Endothelial cell of umbilical vein (primary cell): ENCODE measurements at regions not wholly inside any gene's neighbourhood (a gene's known extent, or its start where the extent isn't known, plus 50 kb on each side); places are given as distances from the start of the nearest gene placed in this dataset.

Source experiments
- EZH2 ChIP-seq: IDR thresholded peaks from 2 replicates; pipeline ENCODE4 v1.6.1; 2012; ENCODE audit warnings: borderline replicate concordance, low read depth, mild to moderate bottlenecking, moderate library complexity, low read length, inconsistent platforms; ENCODE audit not compliant: severe bottlenecking
- JUN ChIP-seq: IDR thresholded peaks from 2 replicates; pipeline ENCODE4 v1.6.1; 2011; ENCODE audit warnings: borderline replicate concordance, low read depth; ENCODE audit not compliant: insufficient read length, insufficient read depth
- POLR2A ChIP-seq: IDR thresholded peaks from 2 replicates; pipeline ENCODE4 v1.6.1; 2012; ENCODE audit warnings: low read depth, mild to moderate bottlenecking, control low read depth, low read length
- POLR2AphosphoS5 ChIP-seq: IDR thresholded peaks from 2 replicates; pipeline ENCODE4 v1.6.1; 2012; ENCODE audit warnings: low read depth, mild to moderate bottlenecking, control low read depth, low read length, moderate library complexity; ENCODE audit not compliant: insufficient read depth
- TF ChIP-seq, protein P1 (sequence below), 2 donors: IDR thresholded peaks; 1 replicate in 1 of 2; 2 replicates in 1 of 2; pipeline ENCODE4 v1.5.1; 2011; ENCODE audit warnings: low read length in 2 of 2, mild to moderate bottlenecking in 2 of 2, moderate library complexity in 2 of 2, control low read depth in 1 of 2, inconsistent platforms in 1 of 2, low read depth in 1 of 2; ENCODE audit not compliant: insufficient read depth in 1 of 2; ENCODE audit errors: extremely low read depth in 1 of 2

DNA sequence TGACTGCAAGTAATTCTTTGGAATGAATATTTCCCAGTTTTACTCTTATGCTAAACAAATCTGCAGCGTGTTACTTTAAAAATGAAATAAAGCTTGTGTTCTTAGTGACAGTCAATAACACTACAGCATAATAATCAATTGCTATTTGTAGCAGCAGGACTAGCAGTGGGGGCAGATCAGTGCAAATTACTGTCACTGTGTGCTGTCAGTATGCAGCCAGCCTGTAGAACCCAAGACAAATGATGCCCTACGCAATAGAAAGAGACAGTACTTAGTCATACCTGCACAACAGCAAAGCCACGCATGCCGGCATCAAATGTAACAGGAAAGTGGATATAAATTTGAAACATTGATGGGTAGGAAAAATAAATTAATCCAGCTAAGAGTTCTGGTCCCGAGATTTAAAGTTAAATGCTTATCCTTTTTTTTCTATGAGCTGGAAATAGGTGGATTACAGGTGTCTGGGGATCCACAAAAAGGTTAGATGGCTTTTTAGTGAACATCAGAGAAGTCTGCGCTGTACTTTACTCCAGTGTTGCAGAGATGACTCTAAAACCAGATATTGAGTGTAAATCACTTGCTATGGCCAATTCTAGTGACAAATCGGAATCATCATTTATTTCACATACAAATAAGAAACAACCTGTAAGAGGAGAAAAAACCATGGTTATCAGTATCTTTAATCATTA is 812.4 kb upstream of the ZEB2 start:
- TF ChIP-seq EZH2, result no peak
- TF ChIP-seq POLR2AphosphoS5, result no peak
- no peak for TF ChIP-seq JUN
- no peak for TF ChIP-seq POLR2A
- TF ChIP-seq, protein P1, sequence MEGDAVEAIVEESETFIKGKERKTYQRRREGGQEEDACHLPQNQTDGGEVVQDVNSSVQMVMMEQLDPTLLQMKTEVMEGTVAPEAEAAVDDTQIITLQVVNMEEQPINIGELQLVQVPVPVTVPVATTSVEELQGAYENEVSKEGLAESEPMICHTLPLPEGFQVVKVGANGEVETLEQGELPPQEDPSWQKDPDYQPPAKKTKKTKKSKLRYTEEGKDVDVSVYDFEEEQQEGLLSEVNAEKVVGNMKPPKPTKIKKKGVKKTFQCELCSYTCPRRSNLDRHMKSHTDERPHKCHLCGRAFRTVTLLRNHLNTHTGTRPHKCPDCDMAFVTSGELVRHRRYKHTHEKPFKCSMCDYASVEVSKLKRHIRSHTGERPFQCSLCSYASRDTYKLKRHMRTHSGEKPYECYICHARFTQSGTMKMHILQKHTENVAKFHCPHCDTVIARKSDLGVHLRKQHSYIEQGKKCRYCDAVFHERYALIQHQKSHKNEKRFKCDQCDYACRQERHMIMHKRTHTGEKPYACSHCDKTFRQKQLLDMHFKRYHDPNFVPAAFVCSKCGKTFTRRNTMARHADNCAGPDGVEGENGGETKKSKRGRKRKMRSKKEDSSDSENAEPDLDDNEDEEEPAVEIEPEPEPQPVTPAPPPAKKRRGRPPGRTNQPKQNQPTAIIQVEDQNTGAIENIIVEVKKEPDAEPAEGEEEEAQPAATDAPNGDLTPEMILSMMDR (IDR thresholded peaks at IDR 0.05; ENCODE audit: extremely low read depth in 1 of 2, insufficient read depth in 1 of 2, low read depth in 1 of 2, low read length in 2 of 2), result no peak
